IMR-90 (cell line): ENCODE measurements at regions not wholly inside any gene's neighbourhood (a gene's known extent, or its start where the extent isn't known, plus 50 kb on each side); places are given as distances from the start of the nearest gene placed in this dataset.

Source experiments
- ATAC-seq: fragments of 200-7000 bp; cut with Tn5 transposase; 2 replicates; pipeline ENCODE4 v1.9.1; 2020; ENCODE audit warnings: low read depth, mild to moderate bottlenecking, moderate library complexity
- BruUV-seq: library from RNA; stranded (reverse); fragments of 400-500 nt; replicated peaks from 2 replicates; lab custom pipeline; 2021; lab: Mats Ljungman, UMichigan
- CTCF ChIA-PET: fragments of 300-600 bp; formaldehyde crosslinking; extraction: SDS; loops from one replicate; lab custom pipeline; 2021; ENCODE audit warnings: antibody characterized with exemption; lab: Yijun Ruan, JAX
- POLR2A ChIA-PET: fragments of 300-600 bp; sonication (Branson Sonifier 250); formaldehyde crosslinking; loops from one replicate; lab custom pipeline; 2022; ENCODE audit warnings: antibody characterized with exemption; ENCODE audit not compliant: unreplicated experiment; lab: Charles Lee
- DNase-seq: peaks from one replicate; pipeline ENCODE4 v3.0.0; 2013
- H2AFZ ChIP-seq: replicated peaks from 2 replicates; pipeline ENCODE3; 2013; ENCODE audit warnings: low read length, mild to moderate bottlenecking; ENCODE audit not compliant: poor library complexity
- H2AK5ac ChIP-seq: 2 replicates; pipeline ENCODE4 v1.6.1; 2013; ENCODE audit warnings: low read depth, low read length, inconsistent platforms
- H2AK9ac ChIP-seq: replicated peaks from 2 replicates; pipeline ENCODE3; 2013; ENCODE audit warnings: mild to moderate bottlenecking, low read depth, low read length, moderate library complexity; ENCODE audit not compliant: poor library complexity
- H2BK120ac ChIP-seq: 2 replicates; pipeline ENCODE4 v1.6.1; 2013; ENCODE audit warnings: low read depth, low read length, inconsistent platforms
- H2BK15ac ChIP-seq: 3 replicates; pipeline ENCODE4 v1.6.1; 2013; ENCODE audit warnings: low read depth, low read length, inconsistent platforms
- H2BK20ac ChIP-seq: 2 replicates; pipeline ENCODE4 v1.6.1; 2013; ENCODE audit warnings: low read depth, mild to moderate bottlenecking, inconsistent platforms, low read length, moderate library complexity
- H2BK5ac ChIP-seq: 2 replicates; pipeline ENCODE4 v1.6.1; 2013; ENCODE audit warnings: mild to moderate bottlenecking, low read depth, low read length, inconsistent platforms; ENCODE audit not compliant: poor library complexity, severe bottlenecking
- H3K14ac ChIP-seq: replicated peaks from 2 replicates; pipeline ENCODE4 v1.6.1; 2013; ENCODE audit warnings: low read depth, low read length, inconsistent platforms
- H3K18ac ChIP-seq: 2 replicates; pipeline ENCODE4 v1.6.1; 2013; ENCODE audit warnings: low read depth, low read length, control low read depth
- H3K23ac ChIP-seq: 2 replicates; pipeline ENCODE4 v1.6.1; 2013; ENCODE audit warnings: low read depth, low read length, inconsistent platforms
- H3K27ac ChIP-seq: 2 replicates; pipeline ENCODE4 v1.5.1; 2013; ENCODE audit warnings: mild to moderate bottlenecking, control low read depth, low read length; ENCODE audit not compliant: insufficient read depth
- H3K27me3 ChIP-seq: 2 replicates; pipeline ENCODE4 v1.6.1; 2013; ENCODE audit warnings: low read length; ENCODE audit not compliant: control insufficient read depth, insufficient read depth
- H3K36me3 ChIP-seq: 2 replicates; pipeline ENCODE4 v1.6.1; 2013; ENCODE audit warnings: low read length, mixed read lengths; ENCODE audit not compliant: control insufficient read depth, insufficient read depth
- H3K4ac ChIP-seq: 2 replicates; pipeline ENCODE4 v1.6.1; 2013; ENCODE audit warnings: low read depth, low read length, inconsistent platforms
- H3K4me1 ChIP-seq: 2 replicates; pipeline ENCODE4 v1.6.1; 2013; ENCODE audit warnings: low read length, mixed read lengths; ENCODE audit not compliant: control insufficient read depth, insufficient read depth
- H3K4me2 ChIP-seq: 2 replicates; pipeline ENCODE4 v1.6.1; 2013; ENCODE audit warnings: low read depth, mild to moderate bottlenecking, control low read depth, low read length, moderate library complexity
- H3K4me3 ChIP-seq: 2 replicates; pipeline ENCODE4 v1.5.1; 2013; ENCODE audit warnings: low read depth, mild to moderate bottlenecking, control low read depth, low read length, moderate library complexity; ENCODE audit not compliant: insufficient read depth
- H3K56ac ChIP-seq: 2 replicates; pipeline ENCODE4 v1.6.1; 2013; ENCODE audit warnings: low read length, inconsistent platforms; ENCODE audit not compliant: insufficient read depth; ENCODE audit errors: extremely low read depth
- H3K79me1 ChIP-seq, 2 experiments: 2 replicates each; pipeline ENCODE4 v1.6.1; 2013; ENCODE audit warnings: low read length in 2 of 2, inconsistent platforms in 1 of 2, low read depth in 1 of 2
- H3K9ac ChIP-seq: 2 replicates; pipeline ENCODE4 v1.6.1; 2013; ENCODE audit warnings: low read depth, low read length, control low read depth
- H3K9me1 ChIP-seq: 2 replicates; pipeline ENCODE4 v1.6.1; 2013; ENCODE audit warnings: low read length, inconsistent platforms; ENCODE audit not compliant: insufficient read depth
- H3K9me3 ChIP-seq: 2 replicates; pipeline ENCODE4 v1.6.1; 2013; ENCODE audit warnings: low read length; ENCODE audit not compliant: control insufficient read depth, insufficient read depth
- H4K20me1 ChIP-seq: 2 replicates; pipeline ENCODE4 v1.6.1; 2013; ENCODE audit warnings: low read length, inconsistent platforms; ENCODE audit not compliant: insufficient read depth
- H4K5ac ChIP-seq: 2 replicates; pipeline ENCODE4 v1.6.1; 2013; ENCODE audit warnings: mild to moderate bottlenecking, low read depth, low read length, control low read depth
- H4K8ac ChIP-seq, 2 experiments: 2 replicates each; pipeline ENCODE4 v1.6.1; 2013; ENCODE audit warnings: low read depth in 2 of 2, low read length in 2 of 2, control low read depth in 1 of 2, inconsistent platforms in 1 of 2
- H4K91ac ChIP-seq: 2 replicates; pipeline ENCODE4 v1.6.1; 2013; ENCODE audit warnings: low read depth, low read length, inconsistent platforms; ENCODE audit not compliant: insufficient read depth
- CEBPB ChIP-seq: IDR thresholded peaks from 2 replicates; pipeline ENCODE4 v1.6.1; 2012; ENCODE audit warnings: low read depth, low read length, improper control_type of control experiment
- CHD1 ChIP-seq: IDR thresholded peaks from 2 replicates; pipeline ENCODE4 v1.6.1; 2012; ENCODE audit warnings: low read depth, low read length, improper control_type of control experiment
- FOS ChIP-seq: fragments of 150-350 bp; IDR thresholded peaks from 2 replicates; pipeline ENCODE4 v1.6.1; 2016; ENCODE audit warnings: low read depth, low read length
- MAZ ChIP-seq: IDR thresholded peaks from 2 replicates; pipeline ENCODE4 v1.6.1; 2012; ENCODE audit warnings: low read depth, mild to moderate bottlenecking, low read length, improper control_type of control experiment, moderate library complexity, borderline replicate concordance
- RAD21 ChIP-seq: IDR thresholded peaks from 2 replicates; pipeline ENCODE4 v1.6.1; 2012; ENCODE audit warnings: low read length, improper control_type of control experiment
- RCOR1 ChIP-seq: IDR thresholded peaks from 2 replicates; pipeline ENCODE4 v1.6.1; 2012; ENCODE audit warnings: mild to moderate bottlenecking, low read length, improper control_type of control experiment; ENCODE audit not compliant: insufficient replicate concordance
- dilution Hi-C: fragments of 300-500 bp; cut with HindIII; formaldehyde crosslinking; loops from one replicate; pipeline ENCODE4 v1.14.3; 2018; ENCODE audit warnings: low sequenced_read_pairs; ENCODE audit not compliant: unreplicated experiment
- in situ Hi-C: fragments of 300-500 bp; cut with MboI; formaldehyde crosslinking; loops from 3 replicates; pipeline ENCODE4 v1.14.3; 2019; ENCODE audit warnings: low sequenced_read_pairs, inconsistent platforms, mixed read lengths
- intact Hi-C: fragments of 100-400 bp; cut with micrococcal nuclease; formaldehyde crosslinking; loops from 2 replicates; pipeline ENCODE4 v1.10.0; 2022
- TF ChIP-seq, protein P1 (sequence below): fragments of 150-350 bp; IDR thresholded peaks from 2 replicates; pipeline ENCODE4 v1.6.1; 2016; ENCODE audit warnings: low read depth, mild to moderate bottlenecking, low read length, moderate library complexity, borderline replicate concordance
- TF ChIP-seq, protein P2 (sequence below): fragments of 150-350 bp; IDR thresholded peaks from 2 replicates; pipeline ENCODE4 v1.6.1; 2017; ENCODE audit warnings: mild to moderate bottlenecking, antibody characterized with exemption, low read length, low read depth
- TF ChIP-seq, protein P3 (sequence below): conservative IDR thresholded peaks from 2 replicates; pipeline ENCODE4 v1.5.1; 2012; ENCODE audit warnings: mild to moderate bottlenecking, low read depth, low read length, improper control_type of control experiment

DNA sequence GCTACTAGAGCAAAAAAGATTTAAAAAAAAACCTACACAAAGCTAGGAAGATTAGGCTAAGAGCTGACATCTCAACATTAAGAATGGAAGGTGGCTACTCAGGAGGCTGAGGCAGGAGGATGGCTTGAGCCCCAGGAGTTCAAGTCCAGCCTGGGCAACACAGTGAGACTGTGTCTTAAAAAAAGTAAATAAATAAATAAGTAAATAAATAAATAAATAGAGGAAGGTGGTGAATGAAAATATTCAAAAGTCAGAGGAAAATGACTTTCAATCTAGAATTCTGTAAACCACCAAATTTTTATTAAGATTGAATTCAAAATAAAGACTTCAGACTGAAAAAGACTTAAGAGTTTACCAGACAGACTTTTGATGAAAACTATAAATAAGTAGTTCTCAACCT is 50.9 kb upstream of the TMPRSS2 start:
- H3K9ac ChIP-seq, result no peak overlapping the region
- H3K27ac ChIP-seq, result no peak overlapping the region
- H4K20me1 ChIP-seq, result no peaks in the 10 kb centered on the region
- no peak overlapping the region for H3K23ac ChIP-seq
- no peak overlapping the region for H2BK15ac ChIP-seq
- no peak overlapping the region for H2BK120ac ChIP-seq
- no peak overlapping the region for H3K14ac ChIP-seq
- H3K9me1 ChIP-seq, result no peaks in the 10 kb centered on the region
- H3K4me3 ChIP-seq, result no peak overlapping the region
- DNase-seq (no peak), ATAC-seq (no peak)
- no peaks in the 10 kb centered on the region for H3K4me1 ChIP-seq
- in situ Hi-C loops, result no loop called here
- H3K4me2 ChIP-seq, result no peak overlapping the region
- H3K36me3 ChIP-seq, result no peaks in the 10 kb centered on the region
- dilution Hi-C loops, result no loop called here
- H3K56ac ChIP-seq, result no peak overlapping the region
- no peak overlapping the region for H4K91ac ChIP-seq
- TF ChIP-seq CHD1 (no peak), RCOR1 (no peak), CEBPB (no peak), MAZ (no peak), FOS (no peak), RAD21 (no peak)
- TF ChIP-seq, protein P1, sequence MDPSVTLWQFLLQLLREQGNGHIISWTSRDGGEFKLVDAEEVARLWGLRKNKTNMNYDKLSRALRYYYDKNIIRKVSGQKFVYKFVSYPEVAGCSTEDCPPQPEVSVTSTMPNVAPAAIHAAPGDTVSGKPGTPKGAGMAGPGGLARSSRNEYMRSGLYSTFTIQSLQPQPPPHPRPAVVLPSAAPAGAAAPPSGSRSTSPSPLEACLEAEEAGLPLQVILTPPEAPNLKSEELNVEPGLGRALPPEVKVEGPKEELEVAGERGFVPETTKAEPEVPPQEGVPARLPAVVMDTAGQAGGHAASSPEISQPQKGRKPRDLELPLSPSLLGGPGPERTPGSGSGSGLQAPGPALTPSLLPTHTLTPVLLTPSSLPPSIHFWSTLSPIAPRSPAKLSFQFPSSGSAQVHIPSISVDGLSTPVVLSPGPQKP, result no peak
- TF ChIP-seq, protein P2, sequence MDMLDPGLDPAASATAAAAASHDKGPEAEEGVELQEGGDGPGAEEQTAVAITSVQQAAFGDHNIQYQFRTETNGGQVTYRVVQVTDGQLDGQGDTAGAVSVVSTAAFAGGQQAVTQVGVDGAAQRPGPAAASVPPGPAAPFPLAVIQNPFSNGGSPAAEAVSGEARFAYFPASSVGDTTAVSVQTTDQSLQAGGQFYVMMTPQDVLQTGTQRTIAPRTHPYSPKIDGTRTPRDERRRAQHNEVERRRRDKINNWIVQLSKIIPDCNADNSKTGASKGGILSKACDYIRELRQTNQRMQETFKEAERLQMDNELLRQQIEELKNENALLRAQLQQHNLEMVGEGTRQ, result no peak
- TF ChIP-seq, protein P3, sequence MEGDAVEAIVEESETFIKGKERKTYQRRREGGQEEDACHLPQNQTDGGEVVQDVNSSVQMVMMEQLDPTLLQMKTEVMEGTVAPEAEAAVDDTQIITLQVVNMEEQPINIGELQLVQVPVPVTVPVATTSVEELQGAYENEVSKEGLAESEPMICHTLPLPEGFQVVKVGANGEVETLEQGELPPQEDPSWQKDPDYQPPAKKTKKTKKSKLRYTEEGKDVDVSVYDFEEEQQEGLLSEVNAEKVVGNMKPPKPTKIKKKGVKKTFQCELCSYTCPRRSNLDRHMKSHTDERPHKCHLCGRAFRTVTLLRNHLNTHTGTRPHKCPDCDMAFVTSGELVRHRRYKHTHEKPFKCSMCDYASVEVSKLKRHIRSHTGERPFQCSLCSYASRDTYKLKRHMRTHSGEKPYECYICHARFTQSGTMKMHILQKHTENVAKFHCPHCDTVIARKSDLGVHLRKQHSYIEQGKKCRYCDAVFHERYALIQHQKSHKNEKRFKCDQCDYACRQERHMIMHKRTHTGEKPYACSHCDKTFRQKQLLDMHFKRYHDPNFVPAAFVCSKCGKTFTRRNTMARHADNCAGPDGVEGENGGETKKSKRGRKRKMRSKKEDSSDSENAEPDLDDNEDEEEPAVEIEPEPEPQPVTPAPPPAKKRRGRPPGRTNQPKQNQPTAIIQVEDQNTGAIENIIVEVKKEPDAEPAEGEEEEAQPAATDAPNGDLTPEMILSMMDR, result no peak
- H2AK9ac ChIP-seq, result no peak overlapping the region
- H2BK20ac ChIP-seq, result no peak overlapping the region
- no peak overlapping the region for H2AK5ac ChIP-seq
- no peak overlapping the region for H4K8ac ChIP-seq
- H3K27me3 ChIP-seq, result peaks cover 16% of the 10 kb centered on the region
- no peak overlapping the region for H4K5ac ChIP-seq
- POLR2A ChIA-PET, result no interaction called here
- intact Hi-C loops, result no loop called here
- H3K18ac ChIP-seq, result no peak overlapping the region
- no peaks in the 10 kb centered on the region for H3K9me3 ChIP-seq
- no peak overlapping the region for H2BK5ac ChIP-seq
- H3K79me1 ChIP-seq, result no peaks in the 10 kb centered on the region
- BruUV-seq, result no TSS peak
- no peak overlapping the region for H3K4ac ChIP-seq
- CTCF ChIA-PET, result no interaction called here
- no peak overlapping the region for H2AFZ ChIP-seq
